Limb (tissue), 2 donors: ENCODE measurements at regions not wholly inside any gene's neighbourhood (a gene's known extent, or its start where the extent isn't known, plus 50 kb on each side); places are given as distances from the start of the nearest gene placed in this dataset.

Experiments
- DNase-seq, 2 donors: peaks; one replicate each; pipeline ENCODE4 v3.0.0-alpha.2; 2016; ENCODE audit errors: extremely low spot score in 2 of 2

DNA sequence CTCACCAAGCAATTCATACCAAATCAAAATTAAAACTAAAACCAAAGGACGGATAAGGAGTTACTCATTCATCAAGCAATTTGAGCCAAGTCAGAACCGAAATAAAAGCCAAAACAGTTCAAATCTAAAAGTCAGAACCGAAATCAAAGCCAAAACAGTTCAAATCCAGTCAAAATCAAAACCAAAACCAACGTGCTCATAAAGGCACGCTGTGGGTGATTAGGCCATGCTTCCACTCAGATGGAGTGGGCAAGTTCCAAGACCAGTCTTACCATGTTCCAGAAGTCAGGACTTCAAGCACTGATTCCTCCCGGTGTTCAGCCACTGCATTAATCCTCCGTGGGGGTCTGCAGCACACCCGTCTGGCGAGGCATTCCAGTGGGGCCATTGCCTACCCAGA is 409.3 kb downstream of the TGFB2 start:
- no peak for DNase-seq

DNA sequence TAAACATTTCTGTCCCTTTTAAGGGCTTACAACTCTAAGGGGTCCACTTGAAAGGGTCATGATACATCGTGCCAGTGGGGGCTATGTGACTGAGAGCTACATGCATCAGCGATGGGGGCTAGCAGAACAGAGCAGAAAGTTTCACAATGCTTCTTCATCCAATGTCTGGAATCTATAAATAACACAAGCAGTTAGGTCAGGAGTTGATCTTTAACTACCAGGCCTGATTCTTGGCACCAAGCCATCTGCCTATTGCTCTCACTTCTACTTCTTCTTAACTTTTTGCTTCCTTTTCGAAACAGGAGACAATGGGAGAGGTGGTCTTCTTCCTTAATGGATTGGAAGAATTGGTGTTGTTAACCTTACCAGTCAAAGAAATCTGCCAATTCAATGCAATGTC is 410.0 kb downstream of the TGFB2 start:
- DNase-seq = no peak

- no peak for DNase-seq
Measured at GRCh38 chr1:218759795-218760194, 413.9 kb upstream of the LYPLAL1 start.

DNA sequence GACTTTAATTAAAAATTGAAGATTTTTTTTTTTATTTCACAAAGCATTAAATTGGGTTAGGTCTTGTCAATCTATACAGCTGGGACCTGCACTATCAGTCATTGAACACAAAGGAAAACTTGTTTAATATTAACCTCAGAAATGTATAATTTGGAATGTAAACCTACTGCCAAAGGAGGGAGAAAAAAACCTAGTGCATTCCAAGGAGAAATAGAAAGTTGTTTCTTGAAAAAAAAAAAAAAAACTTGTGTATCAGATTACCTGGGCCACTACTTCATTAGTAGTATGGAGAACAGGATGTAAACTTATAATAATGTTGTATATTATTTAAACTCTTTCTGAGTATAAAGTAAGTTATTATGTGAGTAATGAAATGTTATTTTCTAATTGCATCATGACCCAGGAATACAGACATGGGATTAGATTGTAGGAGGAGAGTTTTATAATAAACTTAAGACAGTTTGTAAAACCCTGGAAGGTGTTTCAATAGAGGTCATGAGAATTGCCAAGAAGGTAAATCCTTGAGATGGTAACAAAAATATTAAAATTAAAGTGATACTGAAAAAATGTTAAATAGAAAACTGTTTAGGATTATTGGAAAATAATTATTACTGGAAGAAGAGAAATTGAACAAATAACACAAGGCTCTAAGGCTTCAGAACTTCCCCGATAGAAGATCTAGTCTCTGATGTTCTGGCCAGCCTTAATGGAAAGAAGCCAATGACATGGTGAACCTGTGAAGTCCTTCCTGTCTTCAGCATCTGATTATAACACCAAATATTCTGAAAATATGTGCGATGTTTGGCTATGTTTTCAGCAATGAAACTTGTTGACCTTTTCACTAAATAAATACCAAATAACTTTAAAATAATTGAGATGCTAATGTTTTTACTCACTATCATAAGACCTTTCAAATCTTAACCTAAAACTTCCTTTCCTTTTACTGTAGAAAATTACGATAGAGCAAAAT is 412.8 kb upstream of the LYPLAL1 start:
- DNase-seq = no peak

- DNase-seq = no peak
Measured at GRCh38 chr1:218763538-218763937, 410.1 kb upstream of the LYPLAL1 start.

DNA sequence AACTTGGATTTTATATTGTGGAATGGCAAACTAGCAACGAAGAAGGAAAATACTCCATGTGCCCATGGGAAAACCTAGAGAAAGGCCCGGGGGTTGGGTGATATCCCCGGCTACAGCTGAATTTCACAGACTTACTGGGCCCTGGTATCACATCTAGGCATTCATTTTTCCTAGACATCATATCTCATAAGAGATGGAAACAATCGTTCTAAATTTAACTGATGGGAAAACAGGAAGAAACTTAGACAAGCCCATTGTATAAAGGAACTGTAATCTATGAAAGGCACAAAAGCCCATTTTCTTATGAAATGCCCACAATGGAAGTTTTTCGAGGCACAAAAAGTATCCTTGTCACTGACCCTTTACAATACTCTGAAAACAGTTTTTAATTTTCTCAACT is 407.9 kb upstream of the LYPLAL1 start:
- no peak for DNase-seq

GRCh38 chr1:218771931-218772330 is 401.7 kb upstream of the LYPLAL1 start:
- DNase-seq = peak in 1 of 2 donors; percentile 12

DNA sequence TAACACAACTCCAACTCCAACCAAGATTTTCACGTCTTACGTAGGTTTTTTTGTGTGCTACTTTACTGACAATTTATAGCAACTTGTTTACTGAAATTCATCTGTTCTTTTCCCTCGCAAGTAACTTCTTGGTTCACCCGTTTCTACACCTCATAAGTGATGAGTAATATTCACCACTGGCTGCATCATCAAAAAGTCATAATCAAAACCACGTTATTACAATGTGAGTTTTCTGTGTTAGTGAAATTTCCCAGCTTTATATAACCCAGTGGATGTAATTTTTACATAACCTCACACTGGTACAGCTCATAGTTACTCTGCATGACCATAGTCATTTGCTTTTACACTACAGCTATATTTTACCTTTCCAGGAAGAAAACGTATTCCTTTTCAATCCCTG is 401.1 kb upstream of the LYPLAL1 start:
- DNase-seq = no peak

DNA sequence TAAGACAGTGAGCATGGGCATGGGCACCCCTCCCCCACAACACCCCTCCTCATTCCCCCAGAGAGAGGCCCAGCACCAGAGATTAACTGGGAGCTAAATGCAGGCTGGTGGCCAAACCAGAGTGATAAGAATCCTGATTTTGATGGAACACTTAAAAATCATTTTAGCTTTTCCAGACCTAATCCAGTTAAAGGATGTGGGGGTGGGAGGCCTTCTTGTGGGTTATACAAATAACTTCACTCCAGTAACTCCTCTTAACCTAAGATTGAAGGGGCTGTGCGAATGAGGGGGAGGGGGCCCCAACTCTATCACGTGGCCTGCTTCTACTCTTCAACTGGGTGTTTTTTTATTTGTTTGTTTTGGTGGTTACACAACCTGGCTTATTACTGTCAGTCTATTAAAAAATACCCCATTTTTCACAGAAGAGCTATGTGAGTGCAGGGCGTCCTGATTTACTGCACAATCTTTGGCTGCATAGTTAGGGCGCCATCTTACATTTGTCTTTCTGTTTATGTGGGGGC is 398.1 kb upstream of the LYPLAL1 start:
- no peak for DNase-seq

DNA sequence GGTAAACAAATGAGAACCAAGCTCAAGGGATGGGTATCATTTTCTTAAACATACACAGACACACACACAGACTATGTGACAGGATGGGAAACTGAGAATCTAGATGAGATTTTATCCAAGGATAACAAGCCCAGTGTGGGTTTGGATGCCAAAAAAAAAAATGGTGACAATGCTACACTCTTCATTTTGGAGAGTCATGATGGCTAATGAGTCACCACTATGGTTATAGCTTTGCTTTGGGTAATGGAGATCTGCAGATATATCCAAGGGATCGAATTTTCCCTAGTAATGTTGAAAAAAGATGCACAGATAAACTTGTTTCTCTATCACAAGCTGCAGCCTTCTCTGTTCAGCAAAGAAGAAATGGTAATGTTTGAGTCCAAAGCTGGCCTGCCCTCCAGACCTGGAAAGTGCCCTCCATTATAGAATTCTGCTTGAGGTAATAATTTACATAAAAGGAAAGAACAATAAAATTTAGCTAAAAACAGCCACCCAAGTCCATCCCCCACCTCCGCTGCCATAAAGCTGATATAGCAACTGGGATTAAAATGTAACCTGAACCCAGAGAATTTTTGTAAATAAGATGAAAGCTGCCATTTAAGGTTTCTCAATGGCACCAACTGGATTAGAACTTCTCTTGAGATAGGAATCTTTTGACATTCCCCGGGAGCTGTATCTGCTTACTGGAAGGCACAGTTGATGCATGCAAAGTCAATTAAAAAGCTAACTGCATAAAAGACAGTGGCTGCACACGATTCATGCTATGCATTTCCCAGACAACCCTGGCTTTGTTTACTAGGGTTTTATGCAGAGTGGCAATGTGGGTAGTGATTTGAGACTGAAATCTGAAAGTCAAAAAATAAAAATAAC is 395.2 kb upstream of the LYPLAL1 start:
- no peak for DNase-seq

DNA sequence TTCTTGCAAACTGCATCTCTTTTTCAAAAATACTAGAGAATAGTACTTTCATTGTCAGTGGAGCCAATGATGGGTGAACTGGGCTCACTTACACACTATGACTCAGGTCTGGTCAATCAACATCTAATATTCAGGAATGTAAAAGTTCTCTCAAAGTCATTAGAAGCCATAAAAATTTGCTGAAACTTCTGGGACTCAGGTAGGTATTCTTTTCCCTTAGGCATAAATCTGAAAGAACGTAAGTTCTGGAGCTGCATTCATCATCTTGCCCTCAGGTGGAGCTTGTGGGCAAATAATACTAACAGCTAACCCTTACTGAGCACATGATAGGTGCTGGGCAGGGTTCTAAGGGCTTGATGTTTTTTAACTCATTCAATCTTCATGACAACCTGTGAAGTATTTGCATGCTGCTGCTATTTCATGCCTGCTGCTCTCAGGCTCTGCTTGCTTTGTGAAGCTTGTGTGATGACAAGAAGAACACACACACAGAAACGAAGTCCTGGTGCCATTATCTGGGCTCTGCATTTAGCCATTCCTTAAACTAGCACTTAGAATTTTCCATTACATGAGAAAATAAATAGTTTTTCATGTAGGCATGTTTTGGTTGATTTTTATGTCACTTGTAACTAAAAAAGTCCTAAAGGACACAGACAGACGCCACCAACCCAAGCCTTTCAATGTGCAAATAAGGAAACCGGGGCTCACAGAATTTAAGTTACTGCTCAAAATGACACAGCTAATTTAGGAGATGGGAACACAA is 394.2 kb upstream of the LYPLAL1 start:
- no peak for DNase-seq

DNA sequence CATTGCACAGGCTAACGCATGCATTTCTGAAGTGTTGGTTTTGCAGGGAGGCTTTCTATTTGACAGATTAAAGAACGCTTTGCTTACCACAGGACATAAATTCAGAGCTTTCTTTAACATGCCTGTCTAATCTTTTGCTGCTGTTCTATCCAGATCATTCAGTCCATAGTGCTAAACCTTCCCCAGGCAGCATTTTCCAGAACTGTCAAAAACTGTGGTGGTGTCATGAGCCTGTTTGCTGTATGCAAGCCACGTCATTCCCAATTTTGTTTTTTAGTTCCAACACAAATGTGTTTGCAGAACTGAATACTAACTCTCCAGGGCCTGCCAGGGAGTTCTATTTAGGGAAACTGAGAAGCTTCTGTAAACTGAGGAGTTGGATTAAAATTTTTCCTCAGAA is 390.5 kb upstream of the LYPLAL1 start:
- no peak for DNase-seq

GRCh38 chr1:218783916-218784315 is 389.8 kb upstream of the LYPLAL1 start:
- no peak for DNase-seq

- DNase-seq = no peak
Measured at GRCh38 chr1:218785928-218786327, 387.8 kb upstream of the LYPLAL1 start.

DNA sequence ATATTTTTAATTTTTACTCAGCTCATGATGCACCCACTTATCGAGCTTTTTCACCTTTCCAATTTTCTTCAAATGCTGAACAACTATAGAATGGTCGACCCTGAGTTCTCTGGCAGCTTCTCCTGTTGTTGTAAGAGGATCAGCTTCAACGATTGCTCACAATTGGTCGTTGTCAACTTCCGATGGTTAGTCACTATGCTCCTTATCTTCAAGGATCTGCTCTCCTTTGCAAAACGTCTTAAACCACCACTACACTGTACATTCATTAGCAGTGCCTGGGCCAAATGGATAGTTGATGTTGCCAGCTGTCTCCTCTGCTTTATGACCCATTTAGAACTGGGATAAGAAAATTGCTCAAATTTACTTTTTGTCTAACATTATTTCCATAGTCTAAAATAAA is 385.9 kb upstream of the LYPLAL1 start:
- no peak for DNase-seq

- DNase-seq = no peak
Measured at GRCh38 chr1:218796773-218797172, 376.9 kb upstream of the LYPLAL1 start.

GRCh38 chr1:218802799-218803198 is 370.9 kb upstream of the LYPLAL1 start:
- DNase-seq = no peak

DNA sequence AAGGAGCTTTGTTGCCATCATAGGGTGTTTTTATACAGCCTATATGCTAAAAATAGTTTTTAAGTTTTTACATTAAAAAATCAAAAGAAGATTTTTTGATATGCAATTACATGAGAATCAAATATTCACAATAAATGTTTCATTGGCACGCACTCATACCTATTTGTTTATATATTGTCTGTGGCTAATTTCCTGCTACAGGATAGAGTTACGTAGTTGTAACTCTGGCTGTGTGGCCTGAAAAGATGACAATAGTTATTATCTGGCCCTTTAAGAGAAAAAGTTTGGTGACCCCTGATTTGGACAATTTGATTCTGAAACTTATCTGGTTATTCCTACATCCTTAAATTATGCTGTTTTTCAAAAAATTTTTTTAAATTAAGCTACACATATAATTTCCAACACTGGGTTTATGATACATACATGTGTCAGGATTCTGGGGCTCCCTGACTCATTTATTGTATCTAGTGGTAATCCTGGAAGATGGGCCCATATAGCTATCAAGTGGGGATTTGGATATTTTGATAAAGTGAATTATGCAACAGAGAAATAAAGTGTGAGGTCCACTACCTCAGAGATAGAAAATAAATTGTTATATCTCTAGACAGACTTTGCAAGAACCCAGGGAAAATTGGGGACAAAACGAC is 370.2 kb upstream of the LYPLAL1 start:
- no peak for DNase-seq

- DNase-seq = no peak
Measured at GRCh38 chr1:218804014-218804785, 369.5 kb upstream of the LYPLAL1 start.

DNA sequence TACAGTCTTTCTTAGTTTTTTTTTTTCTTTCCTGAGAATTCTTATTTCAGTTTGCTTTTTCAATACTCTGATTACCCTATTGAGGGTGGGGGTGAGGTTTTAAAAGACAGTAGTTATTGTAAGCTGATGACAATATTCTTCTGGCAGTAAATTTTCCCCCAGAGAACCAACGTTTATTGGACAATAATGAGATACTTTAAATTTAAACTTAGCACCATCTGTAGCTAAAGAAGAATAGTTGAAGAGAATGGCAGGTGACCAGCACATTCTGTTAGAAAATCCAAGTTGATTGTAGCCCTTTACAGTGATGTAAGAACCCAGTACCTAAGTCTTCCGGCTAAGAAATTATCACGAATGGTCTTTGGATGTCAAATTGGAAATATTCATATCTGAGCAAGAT is 364.6 kb upstream of the LYPLAL1 start:
- no peak for DNase-seq
